Activated naive CD8-positive, alpha-beta T cell treated with anti-CD3 and anti-CD28 coated beads, Interleukin-2, amount 50 U/mL, for 16 hours (primary cell): ENCODE measurements at regions not wholly inside any gene's neighbourhood (a gene's known extent, or its start where the extent isn't known, plus 50 kb on each side); places are given as distances from the start of the nearest gene placed in this dataset.

ENCODE experiments used
- DNase-seq: peaks from one replicate; pipeline ENCODE4 v3.0.0-alpha.2; 2020; ENCODE audit warnings: low read depth, low spot score

DNA sequence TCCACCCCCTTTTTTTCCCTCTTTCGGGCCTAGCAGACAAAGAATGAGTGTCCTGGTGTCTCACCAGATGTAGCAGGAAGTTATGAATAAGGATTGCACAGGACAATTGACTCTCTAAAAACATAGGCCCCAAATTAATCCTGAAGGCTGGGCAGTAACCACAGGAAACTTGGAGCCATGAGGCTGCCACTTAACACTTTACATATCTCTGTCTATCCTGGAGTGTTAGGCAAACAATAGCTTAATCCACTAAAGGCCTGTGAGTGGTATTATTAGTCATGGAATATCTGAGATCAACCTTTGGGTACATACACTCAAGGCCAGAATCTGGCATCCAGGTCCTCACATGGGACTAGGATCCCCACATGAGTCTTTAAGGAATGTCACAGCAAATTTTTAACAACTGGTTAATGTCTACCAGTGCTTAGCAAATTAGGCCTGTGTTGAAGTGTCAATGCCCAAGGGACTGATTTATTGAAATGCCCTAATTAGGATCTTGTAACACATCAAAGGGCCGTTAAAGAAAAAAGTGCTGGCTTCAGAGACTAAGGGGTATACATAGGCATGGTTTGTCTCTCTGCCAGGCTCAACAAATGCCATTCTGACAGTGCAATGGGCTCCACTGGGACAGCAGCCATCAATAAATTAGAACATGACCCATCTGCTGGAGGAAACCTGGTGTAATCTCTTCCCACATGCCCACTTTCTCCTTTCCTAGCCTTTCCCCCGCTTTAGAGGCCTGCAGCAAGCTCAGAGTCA is 196.7 kb upstream of the TBX20 start:
- no peak for DNase-seq

DNA sequence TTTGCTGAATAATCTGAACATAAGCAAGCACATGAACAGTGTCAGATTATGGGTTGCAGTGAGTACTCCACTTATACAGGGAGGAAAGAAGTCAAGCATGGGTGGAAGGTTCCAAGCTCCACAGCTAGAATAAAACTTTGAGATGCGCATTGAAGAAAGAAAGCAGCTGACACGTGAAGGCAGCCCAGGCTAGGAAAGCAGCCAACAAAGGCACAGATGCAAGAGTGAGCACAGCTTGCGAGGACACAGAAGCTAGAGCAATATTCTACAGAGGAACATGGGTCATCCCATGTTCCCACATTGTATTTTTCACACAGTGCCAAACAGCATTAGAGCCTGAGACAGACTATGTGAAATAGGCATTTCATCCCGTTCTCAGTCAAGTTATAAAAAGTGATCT is 194.6 kb upstream of the TBX20 start:
- no peak for DNase-seq

DNA sequence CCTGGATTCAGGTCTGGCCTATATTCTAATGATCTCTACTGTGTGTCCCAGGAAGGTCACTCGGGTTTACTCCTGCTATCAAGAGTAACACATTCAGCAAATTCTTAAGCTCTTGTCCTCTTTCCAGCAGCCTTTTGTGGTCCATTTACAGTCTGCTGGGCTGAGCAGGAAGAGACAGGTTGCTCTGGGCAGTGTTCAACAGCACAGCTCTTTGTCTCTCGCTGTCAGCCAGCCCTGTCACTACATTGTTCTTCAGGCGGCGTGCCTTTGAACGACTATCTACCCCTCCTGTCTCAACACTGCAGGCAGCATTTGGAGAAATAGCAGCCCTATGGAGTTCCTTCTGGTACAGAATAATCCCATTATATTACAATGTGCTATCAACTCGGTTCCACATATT is 192.2 kb upstream of the TBX20 start:
- DNase-seq: no peak

DNA sequence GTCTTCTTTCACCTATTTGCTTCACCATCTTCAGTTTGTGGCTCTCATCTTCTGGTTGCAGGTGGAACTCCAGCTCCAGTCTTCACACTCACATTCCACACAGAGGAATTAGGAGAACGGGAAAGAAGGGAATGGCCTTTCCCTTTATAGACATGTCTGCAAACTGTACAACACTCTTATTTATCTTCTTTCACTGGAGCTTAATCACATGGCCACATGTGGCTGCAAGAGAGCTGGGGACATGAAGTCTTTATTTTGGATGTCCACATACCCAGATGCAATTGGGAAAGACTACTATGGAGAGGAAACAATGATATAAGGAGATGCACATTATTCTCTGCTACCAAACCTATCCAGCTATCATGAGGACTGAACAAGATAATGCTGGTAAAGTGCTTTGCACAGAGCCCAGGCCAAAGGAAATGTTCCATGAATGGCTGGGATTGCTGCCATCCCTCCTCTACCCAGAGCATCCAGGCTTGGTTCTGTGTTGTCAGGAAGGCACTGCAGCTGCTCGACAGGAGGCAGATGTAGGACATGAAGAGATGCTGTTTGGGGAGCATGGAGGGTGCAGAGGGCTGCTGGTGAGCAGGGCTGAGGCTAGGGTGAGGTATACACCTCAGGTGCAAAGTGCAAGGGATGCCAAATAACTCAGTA is 183.8 kb upstream of the TBX20 start:
- DNase-seq: no peak

DNA sequence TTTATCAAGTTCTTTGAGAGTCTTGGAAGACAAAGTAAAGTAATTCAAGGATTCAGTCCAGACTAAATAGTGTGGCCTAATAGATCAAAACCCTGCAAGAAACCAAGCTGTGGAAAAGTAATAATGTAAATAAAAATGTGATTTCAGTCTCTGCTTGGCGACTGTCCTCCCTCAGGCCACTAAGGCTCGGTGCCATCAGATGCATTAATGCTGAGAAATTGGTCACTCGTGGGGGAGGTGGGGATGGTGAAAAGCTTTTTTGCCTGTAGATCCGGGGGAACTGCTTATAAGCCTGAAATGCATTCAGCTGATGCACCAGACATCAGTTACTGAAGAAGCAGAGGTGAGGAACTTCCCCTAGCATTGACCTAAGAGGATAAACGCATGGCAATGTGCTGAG is 182.6 kb upstream of the TBX20 start:
- DNase-seq: no peak

DNA sequence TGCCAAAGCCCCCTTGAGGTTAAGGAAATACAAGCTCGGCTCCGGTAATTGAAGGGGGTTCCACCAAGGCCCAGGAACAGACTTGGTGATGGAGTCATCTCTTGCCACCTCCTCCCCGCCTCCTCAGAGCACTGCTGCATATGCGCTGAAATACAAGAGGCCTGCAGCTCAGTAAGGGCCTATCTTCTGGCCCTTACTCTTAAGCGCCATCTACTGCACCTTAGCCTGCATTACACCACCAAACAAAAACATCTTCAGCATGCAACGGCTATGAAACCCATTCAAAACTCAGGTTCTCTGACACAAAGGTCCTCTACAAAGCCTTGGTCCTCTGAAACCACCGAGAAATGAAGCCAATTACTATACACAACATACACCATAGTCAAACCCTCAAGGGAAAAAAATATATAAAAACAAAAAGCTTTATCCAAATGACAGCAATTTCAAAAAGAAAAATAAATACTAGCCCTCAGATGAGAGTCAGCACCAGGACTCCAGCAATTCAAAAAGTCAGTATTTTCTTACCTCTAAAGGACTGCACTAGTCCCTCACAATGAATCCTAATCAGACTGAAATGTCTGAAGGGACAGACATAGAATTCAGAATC is 176.8 kb upstream of the TBX20 start:
- DNase-seq: no peak

DNA sequence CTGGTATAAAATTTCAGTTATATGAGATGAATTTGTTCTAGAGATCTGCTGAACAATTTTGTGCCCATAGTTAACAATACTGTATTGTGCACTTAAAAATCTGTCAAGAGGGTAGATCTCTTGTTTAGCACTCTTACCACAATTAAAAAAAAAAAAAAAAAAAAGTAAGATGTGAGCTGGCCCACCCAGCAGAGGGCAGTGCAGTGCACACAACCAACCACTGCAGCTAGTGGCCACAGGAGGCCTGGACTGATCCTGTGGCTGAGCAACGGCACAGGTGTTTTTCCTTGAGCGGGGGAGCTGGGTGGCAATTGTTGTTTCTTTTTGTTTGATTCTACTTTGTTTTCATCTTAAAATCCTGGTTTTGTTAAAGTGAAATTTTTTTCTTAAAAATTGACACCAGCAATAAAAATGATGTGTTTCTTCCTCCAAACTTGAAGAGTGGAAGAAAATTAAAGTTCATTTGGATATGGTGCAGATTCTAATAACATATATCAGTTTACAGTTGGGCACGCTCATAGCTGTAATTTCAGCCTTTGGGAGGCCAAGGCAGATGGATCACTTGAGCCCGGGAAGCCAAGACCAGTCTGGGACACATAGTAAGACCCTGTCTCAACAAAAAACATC is 171.1 kb upstream of the TBX20 start:
- peak; percentile 11 for DNase-seq

DNA sequence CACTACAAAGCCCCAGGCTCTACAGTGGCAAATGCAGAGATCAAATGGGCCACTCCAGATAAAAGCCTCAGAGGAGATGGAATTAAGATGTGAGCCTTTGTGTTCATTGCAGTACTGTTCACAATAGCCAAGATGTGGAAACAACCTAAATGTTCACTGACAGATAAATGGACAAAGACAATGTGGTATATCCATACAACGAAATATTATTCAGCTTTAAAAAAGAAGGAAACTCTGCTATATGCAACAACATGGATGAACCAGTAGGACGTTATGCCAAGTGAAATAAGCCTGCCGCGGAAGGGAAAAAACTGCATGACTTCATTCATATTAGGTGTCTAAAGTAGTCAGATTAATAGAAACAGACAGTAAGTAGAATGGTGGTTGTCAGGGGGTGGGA is 170.5 kb upstream of the TBX20 start:
- no peak for DNase-seq

DNA sequence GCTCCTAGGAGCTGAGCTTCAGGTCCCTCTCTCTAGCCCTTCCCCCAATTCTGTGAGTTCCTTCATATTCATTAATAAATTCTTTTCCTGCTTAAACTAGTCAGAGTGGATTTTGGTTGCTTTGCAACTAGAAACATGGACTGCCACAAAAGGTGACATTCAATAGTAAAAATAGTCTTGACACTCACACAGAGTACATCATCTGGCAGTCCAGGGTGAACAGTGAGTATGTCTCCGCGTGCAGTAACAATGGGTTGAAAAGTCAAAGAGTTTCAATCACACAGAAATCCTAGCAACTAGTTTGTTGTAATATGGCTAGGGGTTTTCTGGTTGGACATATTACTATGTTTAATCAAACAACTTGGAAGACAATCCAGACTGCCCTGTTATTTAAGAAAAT is 168.8 kb upstream of the TBX20 start:
- DNase-seq: no peak

DNA sequence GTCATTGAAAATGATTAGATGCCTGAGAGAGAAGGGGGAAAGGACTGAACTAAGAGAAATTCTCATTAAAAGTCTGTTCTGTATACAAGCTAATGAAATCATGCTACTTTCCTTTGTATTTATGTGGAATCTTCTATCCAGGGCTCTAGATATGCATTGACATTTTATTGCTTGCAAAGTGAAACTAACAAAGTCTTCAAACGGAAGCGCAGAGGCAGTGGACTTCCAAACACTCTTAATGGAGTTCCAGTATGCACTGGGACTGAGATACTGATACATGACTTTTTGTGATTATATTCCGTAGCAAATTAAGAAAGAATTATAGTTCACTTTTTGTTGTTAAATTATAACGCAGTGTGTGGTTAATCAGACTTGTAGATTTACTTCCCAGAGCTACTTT is 166.8 kb upstream of the TBX20 start:
- no peak for DNase-seq

DNA sequence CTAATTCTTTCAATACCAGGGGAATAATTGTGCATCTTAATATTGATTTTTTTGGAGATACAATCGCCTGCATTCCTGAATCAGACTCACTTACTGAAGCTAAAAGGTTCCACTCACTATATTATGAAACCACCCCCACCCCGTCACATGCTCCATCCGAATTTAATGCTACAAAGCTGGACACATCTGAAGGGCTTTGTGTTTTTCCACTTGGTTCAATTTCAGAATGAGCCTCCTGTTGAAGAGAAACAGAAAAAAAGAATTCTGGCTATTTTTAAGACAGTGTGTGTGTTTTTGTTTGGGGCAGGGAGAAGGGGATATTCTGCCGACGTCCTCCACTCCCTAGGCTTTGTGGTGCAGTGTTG is 165.5 kb upstream of the TBX20 start:
- no peak for DNase-seq

DNA sequence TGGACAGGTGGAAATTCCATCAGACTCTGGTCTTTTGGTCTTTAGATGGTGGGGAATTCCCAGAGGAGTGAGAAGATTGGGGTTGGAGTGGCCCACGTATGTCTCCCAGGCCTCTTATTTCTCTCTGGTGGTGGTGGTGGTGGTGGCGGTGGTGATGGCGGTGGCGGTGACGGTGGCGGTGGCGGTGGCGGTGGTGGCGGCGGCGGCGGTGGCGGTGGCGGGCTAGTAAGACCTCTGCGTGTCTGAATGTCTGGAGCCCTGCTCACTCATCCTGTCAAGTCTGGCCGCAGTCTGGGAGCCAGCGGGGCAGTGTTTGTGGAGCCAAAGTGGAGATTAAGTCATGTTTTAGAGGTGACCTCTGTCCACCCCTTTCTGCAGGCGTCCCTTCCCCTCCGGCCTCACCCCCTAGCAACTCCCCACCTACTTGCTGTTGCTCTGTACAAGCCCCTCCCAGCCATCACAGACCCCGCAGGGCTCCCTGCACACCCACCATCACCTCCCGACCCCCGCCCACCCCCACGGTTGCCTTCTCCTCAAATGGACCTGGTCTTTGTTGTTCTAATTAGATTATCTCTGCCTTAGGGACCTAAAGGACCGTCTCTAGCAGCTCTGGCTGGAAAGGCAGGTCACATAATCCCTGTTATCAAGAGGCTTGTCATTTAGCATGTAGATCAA is 165.0 kb upstream of the TBX20 start:
- no peak for DNase-seq

DNA sequence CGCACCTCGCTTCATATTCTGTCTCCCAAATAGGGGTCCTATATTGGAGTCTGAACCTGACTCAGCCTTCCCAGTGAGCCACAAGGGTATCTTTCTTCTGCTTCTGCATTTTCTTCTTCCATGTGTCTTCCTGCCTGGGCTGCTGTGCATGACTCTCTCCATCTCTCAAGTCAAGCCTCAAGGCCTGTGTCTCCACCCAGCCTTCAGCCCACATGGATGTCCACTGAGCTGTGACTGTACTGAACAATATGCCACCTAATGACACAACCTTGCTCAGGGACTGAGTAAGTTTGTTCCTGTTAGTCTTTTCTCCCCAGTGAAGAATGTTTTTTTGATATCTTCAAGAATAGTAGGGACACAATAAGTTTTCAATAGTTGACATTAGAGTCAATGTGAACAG is 162.7 kb upstream of the TBX20 start:
- no peak for DNase-seq

DNA sequence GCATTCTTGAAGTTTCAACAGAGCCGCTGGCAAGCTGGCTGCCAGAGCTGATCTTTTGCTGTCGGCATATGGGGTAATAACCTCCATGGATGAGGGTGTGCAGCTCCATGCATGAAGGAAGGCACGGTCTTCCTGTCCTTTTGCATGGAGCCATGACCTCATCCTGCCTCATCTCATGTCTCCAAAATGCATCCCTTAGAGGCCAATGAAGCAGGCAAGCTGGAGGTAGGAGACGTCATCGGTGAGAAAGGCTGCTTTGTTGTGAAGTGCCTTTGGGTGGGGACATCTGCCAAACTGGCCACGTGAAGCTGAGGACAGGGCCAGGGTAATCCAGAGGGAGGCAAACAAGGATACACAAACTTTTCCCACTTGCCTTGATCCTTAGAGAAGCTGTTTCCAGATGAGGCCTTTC is 161.5 kb upstream of the TBX20 start:
- no peak for DNase-seq

DNA sequence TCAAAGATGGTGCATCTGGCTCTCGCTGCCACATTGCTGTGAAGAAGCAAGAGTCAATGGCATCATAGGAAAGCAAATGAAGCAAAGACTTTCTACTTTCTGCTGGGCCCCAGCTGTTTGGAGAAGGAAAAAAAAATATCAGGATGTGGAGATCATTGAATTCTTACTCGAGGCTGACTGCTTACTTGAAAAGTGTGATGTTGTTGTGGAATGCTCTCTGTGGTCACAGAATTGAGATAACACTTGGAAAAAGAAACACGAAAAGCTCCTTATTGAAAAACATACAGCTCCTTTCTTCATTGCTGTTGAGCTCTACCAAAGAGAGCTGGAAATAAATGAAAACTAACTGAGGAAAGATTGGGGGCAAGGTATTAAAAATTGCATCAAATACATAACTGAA is 157.4 kb upstream of the TBX20 start:
- no peak for DNase-seq

DNA sequence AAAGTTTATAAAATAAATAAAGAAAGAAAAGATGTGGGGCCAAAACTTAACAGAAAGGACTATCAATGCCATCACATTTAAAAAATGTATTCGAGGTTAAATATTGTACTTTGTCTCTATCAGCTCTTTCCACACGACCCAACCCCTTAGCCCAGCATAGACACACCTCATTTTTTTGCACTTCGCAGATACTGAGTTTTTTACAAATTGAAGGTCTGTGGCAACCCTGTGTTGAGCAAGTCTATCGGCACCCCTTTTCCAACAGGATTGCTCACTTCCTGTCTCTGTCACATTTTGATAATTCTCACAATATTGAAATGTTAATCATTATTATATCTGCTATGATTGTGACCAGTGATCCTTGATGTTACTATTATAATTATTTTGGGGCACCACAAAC is 151.6 kb upstream of the TBX20 start:
- no peak for DNase-seq

DNA sequence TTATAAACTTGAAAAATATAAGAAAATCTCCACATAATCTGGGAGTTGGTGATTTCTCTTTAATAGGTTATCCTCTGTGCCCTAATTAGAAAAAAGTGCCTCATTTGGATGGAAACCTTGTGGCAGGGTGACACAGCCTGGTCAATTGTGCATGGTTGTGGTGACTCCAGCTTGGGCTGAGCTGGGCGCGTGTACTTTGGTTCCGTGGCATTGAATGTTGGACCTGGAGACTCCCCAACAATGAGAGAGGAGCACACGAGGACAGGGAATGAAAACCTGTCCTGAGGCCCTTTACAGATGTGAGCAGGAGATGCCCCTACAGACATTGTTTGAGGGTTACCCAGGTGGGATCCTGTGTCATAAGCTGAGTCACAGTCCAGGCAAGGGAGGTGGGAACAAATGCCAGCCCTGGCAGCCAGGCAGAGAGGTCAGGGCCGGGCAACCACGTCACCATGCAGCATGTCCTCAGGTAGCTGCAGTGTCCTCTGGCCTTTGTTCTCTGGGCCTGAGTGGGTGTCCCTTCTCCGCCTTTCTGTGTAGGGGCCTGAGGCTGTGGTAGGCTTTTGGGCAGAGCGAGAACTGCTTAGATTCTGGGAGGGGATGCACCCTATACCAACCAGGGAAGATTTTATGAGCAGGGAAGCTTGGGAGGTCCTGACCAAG is 147.4 kb upstream of the TBX20 start:
- no peak for DNase-seq

DNA sequence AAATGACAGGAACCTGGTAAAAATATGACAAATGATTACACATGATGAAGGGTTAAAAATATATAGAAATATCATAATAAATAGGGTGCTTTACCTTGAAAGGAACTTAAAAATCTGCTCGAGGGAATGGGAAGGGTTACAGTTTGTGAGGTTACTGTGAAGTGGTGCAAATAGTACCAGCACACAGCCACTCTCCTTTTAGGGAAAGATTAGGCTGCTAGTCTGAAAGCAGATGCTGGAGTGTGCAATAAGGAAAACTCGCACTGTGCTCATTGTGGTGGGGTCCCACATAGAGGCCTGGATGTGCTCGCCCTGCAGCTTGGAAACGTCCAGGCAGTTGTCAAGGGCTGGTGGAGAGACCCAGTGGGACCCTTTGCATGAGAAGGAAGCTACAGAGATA is 145.9 kb upstream of the TBX20 start:
- no peak for DNase-seq

DNA sequence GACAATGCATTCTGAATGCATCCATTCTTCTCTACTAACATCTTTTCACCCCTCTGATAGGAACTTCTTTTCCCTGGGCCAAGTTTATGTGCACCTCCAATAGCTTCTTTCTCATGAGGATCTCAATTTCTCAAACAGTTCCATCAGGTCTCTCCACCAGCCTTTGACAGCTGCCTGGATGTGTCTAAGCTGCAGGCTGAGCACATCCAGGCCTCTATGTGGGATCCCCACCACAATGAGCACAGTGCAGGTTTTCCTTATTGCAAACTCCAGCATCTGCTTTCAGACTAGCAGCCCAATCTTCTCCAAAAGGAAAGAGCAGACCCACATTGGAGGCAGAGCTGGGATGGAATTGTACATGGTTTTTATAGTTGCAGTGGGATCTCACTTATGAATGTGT is 145.3 kb upstream of the TBX20 start:
- no peak for DNase-seq

DNA sequence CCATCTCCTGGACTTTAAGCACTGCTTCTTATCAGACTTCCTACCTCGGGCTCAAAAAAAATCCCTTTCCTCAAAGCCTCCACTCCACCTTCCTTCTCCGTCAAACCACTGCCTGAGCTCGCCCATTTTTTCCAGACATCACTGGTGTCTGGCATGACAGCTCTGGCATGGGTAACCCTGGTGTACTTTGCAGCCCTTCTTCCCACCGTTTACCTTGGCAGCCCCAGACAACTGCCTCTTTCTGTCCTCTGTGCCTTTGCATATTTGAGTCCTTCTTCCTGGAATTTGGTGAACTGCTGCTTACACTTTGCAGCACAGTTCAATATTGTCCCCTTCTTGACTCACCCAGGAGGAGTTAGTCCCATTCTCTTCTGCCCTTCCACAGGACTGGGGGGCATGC is 144.6 kb upstream of the TBX20 start:
- DNase-seq: no peak

DNA sequence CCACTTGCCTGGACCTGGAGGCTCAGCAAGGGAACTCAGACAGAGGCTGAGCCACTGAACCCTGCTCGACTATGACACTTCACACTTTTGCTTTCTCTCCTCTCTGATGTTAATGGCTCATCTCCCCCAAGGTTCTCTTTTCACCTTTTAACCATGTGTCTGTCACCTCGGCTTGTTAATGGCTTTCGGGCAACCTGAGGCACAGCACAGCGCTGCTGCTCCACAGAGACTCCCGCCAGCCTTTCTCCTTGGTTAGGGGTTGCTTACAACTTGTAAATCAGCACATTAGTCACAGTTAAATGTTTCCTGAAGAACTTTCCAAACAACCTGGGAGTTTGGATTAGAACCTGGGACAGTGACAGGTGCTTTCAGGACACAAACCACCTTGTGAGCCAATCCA is 136.2 kb upstream of the TBX20 start:
- DNase-seq: no peak

DNA sequence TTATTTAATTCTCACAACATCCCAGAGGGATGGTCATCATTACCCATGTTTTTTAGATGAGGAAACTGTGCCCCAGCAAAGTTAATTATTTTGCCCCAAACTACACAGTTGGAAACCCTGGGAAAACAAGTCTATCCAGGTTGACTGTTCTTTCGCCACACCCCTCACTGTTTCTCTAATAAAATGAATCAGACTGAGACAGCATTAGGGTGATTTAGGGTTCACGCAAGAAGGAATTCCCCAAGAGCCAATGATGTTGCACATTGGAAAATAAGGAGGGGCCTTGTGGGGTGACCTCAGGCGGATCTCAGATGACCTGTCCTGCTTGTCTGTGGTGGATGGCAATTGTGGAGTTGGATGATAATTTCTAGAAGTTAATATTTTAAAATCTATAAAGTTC is 135.7 kb upstream of the TBX20 start:
- DNase-seq: no peak
